ENCODE measurements at regions not wholly inside any gene's neighbourhood (a gene's known extent, or its start where the extent isn't known, plus 50 kb on each side); places are given as distances from the start of the nearest gene placed in this dataset.

DNA sequence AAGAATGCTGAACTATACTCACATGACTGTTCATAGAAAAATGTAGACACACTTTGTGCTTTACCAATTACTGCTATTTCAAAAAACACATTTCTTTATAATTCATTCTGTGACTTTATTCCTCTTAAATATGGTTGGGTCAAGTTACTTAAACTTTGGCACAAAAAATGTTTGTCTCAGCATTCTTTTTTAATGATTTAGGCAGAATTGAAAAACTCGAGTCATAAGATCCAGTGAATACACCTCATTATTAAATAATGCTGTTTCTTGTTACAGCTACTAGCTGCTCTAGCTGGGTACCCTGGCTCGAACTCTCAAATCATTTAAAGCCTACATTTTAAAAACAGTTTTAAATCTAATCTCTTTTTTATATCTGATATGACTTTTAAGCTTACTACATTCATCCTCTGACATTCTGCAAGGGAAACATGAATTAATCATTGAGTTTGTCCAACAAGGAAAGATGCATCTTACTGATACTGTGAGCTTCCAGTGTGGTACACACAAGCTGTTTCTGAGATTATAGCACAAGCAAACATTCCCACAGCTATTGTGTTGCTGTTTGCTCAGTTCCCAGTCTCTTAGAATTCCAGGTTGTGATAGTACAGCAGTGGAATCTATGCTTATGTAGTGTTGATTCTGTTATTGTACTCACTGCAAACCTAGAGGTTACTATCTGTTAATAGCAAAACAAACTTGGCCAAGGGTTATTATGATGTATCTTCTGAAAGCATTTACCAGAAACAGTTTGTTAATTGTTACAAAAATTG lies 746.5 kb downstream of the USP25 start:
- TF ChIP-seq CTCF (conservative IDR thresholded peaks at IDR 0.05) (no peak), ZFX (IDR thresholded peaks at IDR 0.05) (no peak)

All from C4-2B (cell line).